K562 (cell line): ENCODE measurements at regions not wholly inside any gene's neighbourhood (a gene's known extent, or its start where the extent isn't known, plus 50 kb on each side); places are given as distances from the start of the nearest gene placed in this dataset.
A peak's percentile ranks its signal among the peaks of the same experiment; 100 is the strongest.

ENCODE experiments used
- ATAC-seq: fragments of 200-7000 bp; cut with Tn5 transposase; 3 replicates; pipeline ENCODE4 v1.9.1; 2020; ENCODE audit warnings: moderate library complexity
- BruUV-seq: library from RNA; stranded (reverse); fragments of 400-500 nt; replicated peaks from 2 replicates; lab custom pipeline; 2021; lab: Mats Ljungman, UMichigan
- CTCF ChIA-PET: fragments of 300-600 bp; formaldehyde crosslinking; extraction: SDS; loops from one replicate; lab custom pipeline; 2021; ENCODE audit warnings: low intra/inter-chr PET ratio; lab: Yijun Ruan, JAX
- POLR2A ChIA-PET: fragments of 300-600, 350-650 bp; sonication (Branson Sonifier 250); formaldehyde crosslinking; extraction: SDS; loops from one replicate; lab custom pipeline; 2021; ENCODE audit warnings: antibody characterized with exemption, inconsistent platforms; lab: Yijun Ruan, JAX
- DNase-seq, 4 experiments: peaks; one replicate each; pipeline versions ENCODE4 v3.0.0 to v3.0.0-alpha.2; 2011 to 2018; ENCODE audit warnings: low spot score in 3 of 4, mixed read lengths in 3 of 4; ENCODE audit errors: extremely low read depth in 1 of 4
- FAIRE-seq: peaks from 2 replicates; lab custom pipeline; 2011; peaks lifted over from hg19 to GRCh38; lab: Jason Lieb, UNC
- H2AFZ ChIP-seq: 2 replicates; pipeline ENCODE4 v1.6.0; 2011; ENCODE audit warnings: low read depth, low read length, control low read depth, inconsistent platforms
- H3K27ac ChIP-seq: fragments of 200-600 bp; 3 replicates; pipeline ENCODE4 v1.8.0; 2011; ENCODE audit warnings: low read depth, mild to moderate bottlenecking, control low read depth, inconsistent platforms, low read length, moderate library complexity, mixed read lengths; ENCODE audit errors: extremely low read depth
- H3K27me3 ChIP-seq, 2 experiments: fragments of 300-600 bp in 1 of 2; 2 replicates in 1 of 2; 3 replicates in 1 of 2; pipeline versions ENCODE4 v1.6.0 to v1.8.0; 2011; ENCODE audit warnings: inconsistent platforms in 2 of 2, low read length in 2 of 2, mild to moderate bottlenecking in 1 of 2, mixed read lengths in 1 of 2, moderate library complexity in 1 of 2; ENCODE audit not compliant: control insufficient read depth in 2 of 2, insufficient read depth in 2 of 2
- H3K36me3 ChIP-seq: fragments of 300-600 bp; 3 replicates; pipeline ENCODE4 v1.8.0; 2011; ENCODE audit warnings: mild to moderate bottlenecking, low read length, inconsistent platforms; ENCODE audit not compliant: control insufficient read depth, insufficient read depth
- H3K4me1 ChIP-seq, 2 experiments: fragments of 200-600 bp in 1 of 2; replicated peaks in 1 of 2; 2 replicates in 1 of 2; 3 replicates in 1 of 2; pipeline versions ENCODE4 v1.5.1 to v1.8.0; 2011; ENCODE audit warnings: inconsistent platforms in 2 of 2, low read length in 2 of 2, mild to moderate bottlenecking in 1 of 2, mixed read lengths in 1 of 2, moderate library complexity in 1 of 2; ENCODE audit not compliant: control insufficient read depth in 2 of 2, insufficient read depth in 2 of 2
- H3K4me2 ChIP-seq: 2 replicates; pipeline ENCODE4 v1.6.1; 2011; ENCODE audit warnings: low read length, control low read depth, inconsistent platforms, mixed read lengths; ENCODE audit not compliant: insufficient read depth
- H3K4me3 ChIP-seq: fragments of 200-600 bp; sonication (generic), shearing (Covaris generic); 2 replicates; pipeline ENCODE4 v1.5.1; 2016; ENCODE audit warnings: control low read depth, inconsistent platforms
- H3K79me2 ChIP-seq: fragments of 200-600 bp; 3 replicates; pipeline ENCODE4 v1.8.0; 2011; ENCODE audit warnings: low read length, inconsistent platforms; ENCODE audit not compliant: control insufficient read depth, insufficient read depth
- H3K9ac ChIP-seq, 2 experiments: 2 replicates each; pipeline versions ENCODE4 v1.6.0 to v1.6.1; 2011; ENCODE audit warnings: low read depth in 2 of 2, low read length in 2 of 2, control low read depth in 1 of 2, inconsistent platforms in 1 of 2, mild to moderate bottlenecking in 1 of 2, mixed read lengths in 1 of 2; ENCODE audit not compliant: insufficient read depth in 1 of 2
- H3K9me1 ChIP-seq: one replicate; pipeline ENCODE4 v1.6.0; 2011; ENCODE audit warnings: inconsistent platforms, mild to moderate bottlenecking, low read length, moderate library complexity; ENCODE audit not compliant: control insufficient read depth, insufficient read depth
- H3K9me3 ChIP-seq: replicated peaks from 2 replicates; pipeline ENCODE4 v1.5.1; 2011; ENCODE audit warnings: low read depth, low read length, inconsistent platforms; ENCODE audit not compliant: control insufficient read depth, insufficient read depth
- H4K20me1 ChIP-seq: replicated peaks from 2 replicates; pipeline ENCODE4 v1.6.1; 2011; ENCODE audit warnings: low read length, inconsistent platforms, mixed read lengths; ENCODE audit not compliant: control insufficient read depth, insufficient read depth
- CHD2 ChIP-seq: IDR thresholded peaks from 2 replicates; pipeline ENCODE4 v1.6.1; 2011; ENCODE audit warnings: low read depth, low read length
- HOXB6 ChIP-seq: fragments of 250-450 bp; sonication (Bioruptor Pico); IDR thresholded peaks from 2 replicates; pipeline ENCODE4 v1.5.1; 2022; ENCODE audit warnings: mild to moderate bottlenecking, borderline replicate concordance
- RBM22 ChIP-seq: fragments of 200-400 bp; formaldehyde crosslinking; IDR thresholded peaks from 2 replicates; pipeline ENCODE4 v1.6.1; 2018; ENCODE audit warnings: low read length, low read depth; ENCODE audit not compliant: poor library complexity, severe bottlenecking
- SMARCC2 ChIP-seq: fragments of 450-650 bp; IDR thresholded peaks from 2 replicates; pipeline ENCODE4 v1.6.1; 2017; ENCODE audit warnings: antibody characterized with exemption, moderate library complexity, mild to moderate bottlenecking, low read depth
- SREBF2 ChIP-seq: sonication (generic); formaldehyde crosslinking; IDR thresholded peaks from 2 replicates; pipeline ENCODE4 v1.4.0; 2020; ENCODE audit warnings: mild to moderate bottlenecking, missing genetic modification reagents
- WHSC1 ChIP-seq: IDR thresholded peaks from one replicate; pipeline ENCODE4 v1.6.1; 2012; ENCODE audit warnings: low read length, control low read depth, inconsistent platforms
- WGBS: fragments of 100-300 bp; shearing (Covaris generic); methylation state at CpG from one replicate; pipeline ENCODE4 v1.1.6; 2016; ENCODE audit warnings: low coverage, mixed read lengths; ENCODE audit not compliant: insufficient coverage; ENCODE audit errors: missing lambda C conversion rate; 5-methylcytosine and 5-hydroxymethylcytosine counted together
- in situ Hi-C: fragments of 300-500 bp; cut with MboI; formaldehyde crosslinking; loops from 4 replicates; pipeline ENCODE4 v1.15.0; 2018; ENCODE audit warnings: inconsistent platforms, mixed read lengths
- intact Hi-C: fragments of 100-400 bp; cut with micrococcal nuclease; formaldehyde crosslinking; loops from 2 replicates; pipeline ENCODE4 v1.14.2; 2022
- TF ChIP-seq, protein P1 (sequence below): fragments of 250-450 bp; sonication (Bioruptor Pico); IDR thresholded peaks from 2 replicates; pipeline ENCODE4 v1.8.0; 2021; ENCODE audit warnings: mild to moderate bottlenecking, moderate library complexity
- TF ChIP-seq, protein P2 (sequence below): sonication (generic); formaldehyde crosslinking; IDR thresholded peaks from 2 replicates; pipeline ENCODE4 v1.8.0; 2022; ENCODE audit warnings: missing genetic modification reagents, mild to moderate bottlenecking, moderate library complexity, borderline replicate concordance
- TF ChIP-seq, protein P3 (sequence below): fragments of 450-650 bp; formaldehyde crosslinking; IDR thresholded peaks from 2 replicates; pipeline ENCODE4 v1.4.0; 2020; ENCODE audit warnings: mild to moderate bottlenecking, moderate library complexity
- TF ChIP-seq, protein P4 (sequence below): fragments of 250-450 bp; sonication (Bioruptor Pico); IDR thresholded peaks from 2 replicates; pipeline ENCODE4 v1.5.0; 2022; ENCODE audit warnings: mild to moderate bottlenecking

DNA sequence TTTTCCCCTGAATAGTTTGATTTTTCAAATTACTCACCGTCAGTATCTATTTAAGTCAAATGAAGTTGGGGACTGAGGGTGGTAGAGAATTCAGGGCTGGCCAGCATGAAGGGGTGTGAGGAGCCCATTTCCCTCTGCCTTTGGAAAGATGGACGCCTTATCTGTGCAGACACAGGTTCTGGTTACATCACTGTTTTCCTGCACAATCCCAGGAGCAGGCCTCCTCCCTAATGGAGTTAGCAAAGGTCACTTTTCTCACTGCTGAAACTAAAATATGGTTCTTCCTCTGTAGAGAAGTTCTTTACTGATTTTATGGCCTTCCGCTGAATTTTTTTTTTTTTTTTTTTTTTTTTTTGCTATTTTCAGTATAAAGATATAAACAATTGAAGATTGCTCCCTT, 69.1 kb downstream of the FOXD1 start:
- CTCF ChIA-PET: no interaction called here
- POLR2A ChIA-PET: no interaction called here
- Histone ChIP-seq H3K9me3 (no peaks in the 10 kb centered on the region), H3K9ac (no peak overlapping the region), H2AFZ (no peak overlapping the region), H3K27me3 (peaks cover 28 to 45% of the 10 kb centered on the region in 2 experiments), H3K36me3 (no peaks in the 10 kb centered on the region), H3K4me3 (no peak overlapping the region), H3K9me1 (no peaks in the 10 kb centered on the region), H3K79me2 (no peaks in the 10 kb centered on the region), H3K4me1 (peaks cover 0 to 21% of the 10 kb centered on the region in 2 experiments; a peak in 1 of 5 replicates), H4K20me1 (no peaks in the 10 kb centered on the region), H3K4me2 (no peak overlapping the region), H3K27ac (no peak overlapping the region)
- 0% methylated on average over 2 of the region's 3 CpGs for WGBS
- no peak for DNase-seq
- no TSS peak for BruUV-seq
- FAIRE-seq: no peak
- no peak for TF ChIP-seq RBM22
- no peak for TF ChIP-seq SREBF2
- in situ Hi-C loops: no loop called here
- intact Hi-C loops: no loop called here
- 0 out of 3 replicates have a peak, but pooled peaks have one; percentile 27 for ATAC-seq

DNA sequence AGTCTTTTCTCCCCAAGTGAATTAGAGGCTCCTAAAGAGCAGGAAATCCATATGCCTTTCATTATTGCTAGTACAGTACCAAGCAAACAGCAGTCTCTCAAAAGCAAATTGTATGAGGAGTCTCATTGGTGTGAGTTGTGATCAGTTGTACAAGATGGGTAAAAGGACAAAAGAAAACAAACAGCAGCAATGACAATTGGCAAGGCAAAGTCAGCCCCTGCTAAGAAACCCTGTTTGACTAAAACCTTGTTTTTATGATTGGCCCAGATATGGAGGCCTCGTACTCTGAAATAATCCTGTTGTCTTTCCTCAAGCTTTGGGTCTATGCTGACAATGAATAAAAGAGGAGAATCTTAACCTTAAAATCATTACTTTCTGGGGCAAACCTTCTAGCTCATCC, 69.8 kb downstream of the FOXD1 start:
- no peak overlapping the region for H3K4me2 ChIP-seq
- 11% methylated on average over 1 of the region's 1 CpG for WGBS
- H3K36me3 ChIP-seq: no peaks in the 10 kb centered on the region
- H3K27ac ChIP-seq: no peak overlapping the region
- no peaks in the 10 kb centered on the region for H3K9me1 ChIP-seq
- ChIA-PET POLR2A (interaction anchor here (0.6 to 1.0 kb wide), 2 partner anchors 13 to 307 kb away, joined by 3 read pairs; no protein-coding TSS in a partner anchor), CTCF (no interaction called here)
- peaks cover 0 to 21% of the 10 kb centered on the region in 2 experiments; a peak in 1 of 5 replicates for H3K4me1 ChIP-seq
- H4K20me1 ChIP-seq: no peaks in the 10 kb centered on the region
- intact Hi-C loops (no loop called here), in situ Hi-C loops (no loop called here)
- H3K9ac ChIP-seq: no peak overlapping the region
- H3K27me3 ChIP-seq: peaks cover 28 to 45% of the 10 kb centered on the region in 2 experiments
- H2AFZ ChIP-seq: no peak overlapping the region
- no peak for ATAC-seq
- no peak overlapping the region for H3K4me3 ChIP-seq
- DNase-seq: no peak
- no peaks in the 10 kb centered on the region for H3K79me2 ChIP-seq
- no peak for FAIRE-seq
- no TSS peak for BruUV-seq
- no peaks in the 10 kb centered on the region for H3K9me3 ChIP-seq
- TF ChIP-seq SMARCC2: no peak
- no peak for TF ChIP-seq SREBF2
- TF ChIP-seq, protein P1, sequence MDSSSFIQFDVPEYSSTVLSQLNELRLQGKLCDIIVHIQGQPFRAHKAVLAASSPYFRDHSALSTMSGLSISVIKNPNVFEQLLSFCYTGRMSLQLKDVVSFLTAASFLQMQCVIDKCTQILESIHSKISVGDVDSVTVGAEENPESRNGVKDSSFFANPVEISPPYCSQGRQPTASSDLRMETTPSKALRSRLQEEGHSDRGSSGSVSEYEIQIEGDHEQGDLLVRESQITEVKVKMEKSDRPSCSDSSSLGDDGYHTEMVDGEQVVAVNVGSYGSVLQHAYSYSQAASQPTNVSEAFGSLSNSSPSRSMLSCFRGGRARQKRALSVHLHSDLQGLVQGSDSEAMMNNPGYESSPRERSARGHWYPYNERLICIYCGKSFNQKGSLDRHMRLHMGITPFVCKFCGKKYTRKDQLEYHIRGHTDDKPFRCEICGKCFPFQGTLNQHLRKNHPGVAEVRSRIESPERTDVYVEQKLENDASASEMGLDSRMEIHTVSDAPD (CRISPR knock-in tag): no peak
- TF ChIP-seq HOXB6 (CRISPR knock-in tag): no peak
- TF ChIP-seq, protein P2, sequence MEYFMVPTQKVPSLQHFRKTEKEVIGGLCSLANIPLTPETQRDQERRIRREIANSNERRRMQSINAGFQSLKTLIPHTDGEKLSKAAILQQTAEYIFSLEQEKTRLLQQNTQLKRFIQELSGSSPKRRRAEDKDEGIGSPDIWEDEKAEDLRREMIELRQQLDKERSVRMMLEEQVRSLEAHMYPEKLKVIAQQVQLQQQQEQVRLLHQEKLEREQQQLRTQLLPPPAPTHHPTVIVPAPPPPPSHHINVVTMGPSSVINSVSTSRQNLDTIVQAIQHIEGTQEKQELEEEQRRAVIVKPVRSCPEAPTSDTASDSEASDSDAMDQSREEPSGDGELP: no peak
- TF ChIP-seq, protein P3, sequence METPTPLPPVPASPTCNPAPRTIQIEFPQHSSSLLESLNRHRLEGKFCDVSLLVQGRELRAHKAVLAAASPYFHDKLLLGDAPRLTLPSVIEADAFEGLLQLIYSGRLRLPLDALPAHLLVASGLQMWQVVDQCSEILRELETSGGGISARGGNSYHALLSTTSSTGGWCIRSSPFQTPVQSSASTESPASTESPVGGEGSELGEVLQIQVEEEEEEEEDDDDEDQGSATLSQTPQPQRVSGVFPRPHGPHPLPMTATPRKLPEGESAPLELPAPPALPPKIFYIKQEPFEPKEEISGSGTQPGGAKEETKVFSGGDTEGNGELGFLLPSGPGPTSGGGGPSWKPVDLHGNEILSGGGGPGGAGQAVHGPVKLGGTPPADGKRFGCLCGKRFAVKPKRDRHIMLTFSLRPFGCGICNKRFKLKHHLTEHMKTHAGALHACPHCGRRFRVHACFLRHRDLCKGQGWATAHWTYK (CRISPR knock-in tag): no peak
- TF ChIP-seq CHD2: no peak
- no peak for TF ChIP-seq WHSC1
- TF ChIP-seq, protein P4, sequence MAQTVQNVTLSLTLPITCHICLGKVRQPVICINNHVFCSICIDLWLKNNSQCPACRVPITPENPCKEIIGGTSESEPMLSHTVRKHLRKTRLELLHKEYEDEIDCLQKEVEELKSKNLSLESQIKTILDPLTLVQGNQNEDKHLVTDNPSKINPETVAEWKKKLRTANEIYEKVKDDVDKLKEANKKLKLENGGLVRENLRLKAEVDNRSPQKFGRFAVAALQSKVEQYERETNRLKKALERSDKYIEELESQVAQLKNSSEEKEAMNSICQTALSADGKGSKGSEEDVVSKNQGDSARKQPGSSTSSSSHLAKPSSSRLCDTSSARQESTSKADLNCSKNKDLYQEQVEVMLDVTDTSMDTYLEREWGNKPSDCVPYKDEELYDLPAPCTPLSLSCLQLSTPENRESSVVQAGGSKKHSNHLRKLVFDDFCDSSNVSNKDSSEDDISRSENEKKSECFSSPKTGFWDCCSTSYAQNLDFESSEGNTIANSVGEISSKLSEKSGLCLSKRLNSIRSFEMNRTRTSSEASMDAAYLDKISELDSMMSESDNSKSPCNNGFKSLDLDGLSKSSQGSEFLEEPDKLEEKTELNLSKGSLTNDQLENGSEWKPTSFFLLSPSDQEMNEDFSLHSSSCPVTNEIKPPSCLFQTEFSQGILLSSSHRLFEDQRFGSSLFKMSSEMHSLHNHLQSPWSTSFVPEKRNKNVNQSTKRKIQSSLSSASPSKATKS: no peak
